ENCODE measurements at regions not wholly inside any gene's neighbourhood (a gene's known extent, or its start where the extent isn't known, plus 50 kb on each side); places are given as distances from the start of the nearest gene placed in this dataset.

DNA sequence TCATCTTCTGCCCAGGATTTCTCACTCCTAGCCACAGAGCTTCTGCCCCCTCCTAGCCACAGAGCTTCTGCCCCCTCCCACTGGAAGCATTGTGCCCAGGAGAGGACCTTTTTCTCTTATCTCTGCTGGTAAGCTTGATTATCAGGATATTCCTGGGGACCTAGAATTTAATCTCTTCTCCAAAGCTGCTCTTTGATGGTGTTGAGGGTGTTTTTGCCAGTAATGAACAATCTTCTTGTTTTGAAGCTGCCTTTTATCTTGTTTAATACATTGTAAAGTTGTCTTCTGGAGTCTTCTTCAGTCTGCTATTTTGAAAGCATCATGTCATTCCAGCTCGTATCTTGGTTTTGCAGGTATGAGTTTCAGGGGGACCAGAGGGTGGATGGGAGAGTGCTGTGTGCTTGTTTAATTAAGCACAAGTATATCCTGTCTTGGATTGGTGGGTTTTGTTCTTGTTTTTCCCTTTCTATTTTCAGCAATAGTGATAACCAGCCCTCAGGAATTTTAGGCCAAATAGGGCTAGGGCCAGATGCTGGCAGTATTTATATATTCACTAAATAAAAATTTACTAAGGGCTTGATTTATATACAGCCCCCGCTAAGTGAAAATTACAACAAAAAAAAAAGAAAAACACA lies 214.0 kb upstream of the DMRT1 start:
- no peak for TF ChIP-seq CTCF (IDR thresholded peaks at IDR 0.05)
- no peak for TF ChIP-seq POLR2A (IDR thresholded peaks at IDR 0.05)
